ENCODE measurements at regions not wholly inside any gene's neighbourhood (a gene's known extent, or its start where the extent isn't known, plus 50 kb on each side); places are given as distances from the start of the nearest gene placed in this dataset.
A peak's percentile ranks its signal among the peaks of the same experiment; 100 is the strongest.
"Not testable (repeated sequence)": the region's sequence is repeated elsewhere in the genome, so short reads cannot be mapped to it uniquely, and the experiment has no call there.

DNA sequence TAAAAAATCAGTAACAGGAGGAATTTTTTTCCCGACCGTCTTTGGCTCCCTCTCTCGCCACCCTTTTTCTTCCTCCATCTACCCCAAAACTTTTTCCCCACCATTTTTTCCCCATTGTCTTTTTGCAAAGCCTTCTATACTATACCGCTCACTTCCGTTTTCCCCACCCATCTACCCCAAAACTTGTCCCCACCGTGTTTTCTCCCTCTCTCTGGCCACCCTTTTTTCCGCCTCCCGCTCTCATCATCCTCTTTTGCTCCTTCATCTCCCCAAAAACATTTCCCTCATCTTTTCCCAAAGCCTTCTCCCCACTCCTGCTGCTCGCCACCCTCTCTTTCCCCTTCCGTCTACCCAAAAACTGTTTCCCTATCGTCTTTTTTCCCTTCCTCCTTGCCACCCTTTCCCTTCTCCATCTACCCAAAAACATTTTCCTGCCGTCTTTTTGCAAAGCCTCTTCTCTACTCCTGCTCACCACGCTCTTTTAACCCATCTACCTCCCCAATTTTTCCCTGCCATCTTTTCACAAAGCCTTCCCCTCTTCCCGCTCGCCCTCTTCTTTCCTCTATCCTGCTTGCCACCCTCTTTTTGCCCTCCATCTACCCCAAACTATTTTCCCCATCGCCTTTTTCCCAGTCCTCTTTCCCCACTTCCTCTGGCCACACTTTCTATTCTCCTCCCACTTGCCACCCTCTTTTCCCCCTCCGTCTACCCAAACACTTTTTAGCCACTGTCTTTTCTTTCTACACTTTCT, 109.4 kb upstream of the TPTE start:
- H3K4me3 ChIP-seq; H3K9me3 ChIP-seq; H3K36me3 ChIP-seq; H3K27ac ChIP-seq; H3K27me3 ChIP-seq; DNase-seq (ENCODE audit: low spot score); H3K4me1 ChIP-seq: not testable (repeated sequence)

DNA sequence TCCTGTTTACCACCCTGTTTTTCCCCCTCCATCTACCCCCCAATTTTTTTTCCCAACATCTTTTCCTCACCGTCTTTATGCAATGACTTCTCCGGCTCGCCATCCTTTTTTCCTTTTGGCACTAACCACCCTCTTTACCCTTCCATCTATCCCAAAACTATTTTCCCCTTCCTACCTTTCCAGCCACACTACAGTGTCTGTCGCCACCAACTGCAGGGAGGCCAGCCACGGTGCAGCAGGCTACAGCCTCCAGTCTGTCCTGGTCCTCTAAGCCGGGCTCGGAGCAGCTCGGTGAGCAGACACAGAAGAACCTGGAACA, 108.5 kb upstream of the TPTE start:
- not testable (repeated sequence) for H3K27ac ChIP-seq; DNase-seq (ENCODE audit: low spot score)

DNA sequence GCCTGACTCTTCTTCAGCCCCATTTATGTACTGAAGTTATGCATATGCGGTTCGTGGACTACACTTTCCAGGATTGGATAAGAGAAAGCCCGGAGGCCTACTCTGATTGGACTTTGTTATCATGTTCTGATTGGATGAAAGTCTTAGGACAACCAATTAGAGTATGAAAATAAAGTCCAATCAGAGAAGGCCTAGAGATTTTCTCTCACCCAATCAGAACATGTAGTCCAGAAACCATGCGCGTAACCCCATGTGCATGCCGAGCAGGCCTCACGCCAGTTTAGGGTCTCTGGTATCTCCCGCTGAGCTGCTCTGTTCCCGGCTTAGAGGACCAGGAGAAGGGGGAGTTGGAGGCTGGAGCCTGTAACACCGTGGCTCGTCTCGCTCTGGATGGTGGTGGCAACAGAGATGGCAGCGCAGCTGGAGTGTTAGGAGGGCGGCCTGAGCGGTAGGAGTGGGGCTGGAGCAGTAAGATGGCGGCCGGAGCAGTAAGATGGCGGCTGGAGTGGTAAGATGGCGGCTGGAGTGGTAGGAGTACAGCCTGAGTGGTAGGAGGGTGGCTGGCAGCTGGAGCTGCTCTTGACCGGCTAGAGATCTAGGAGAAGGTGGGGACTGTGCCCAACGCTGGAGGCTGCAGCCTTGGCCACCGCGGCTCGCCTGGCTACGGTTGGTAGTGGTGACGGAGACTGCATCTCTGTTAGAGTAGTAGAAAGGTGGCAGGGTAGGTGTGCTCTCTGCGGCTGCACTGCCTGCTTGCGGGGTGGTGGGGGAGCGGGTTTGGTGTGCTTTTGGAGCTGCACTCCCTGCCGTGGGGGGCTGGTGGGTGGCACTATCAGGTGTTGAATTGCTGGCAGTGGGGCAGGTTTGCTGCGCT, 107.9 kb upstream of the TPTE start:
- not testable (repeated sequence) for H3K36me3 ChIP-seq; H3K4me3 ChIP-seq; H3K27ac ChIP-seq; H3K9me3 ChIP-seq; DNase-seq (ENCODE audit: low spot score); H3K4me1 ChIP-seq; H3K27me3 ChIP-seq

More for the DNA sequence above, 108.5 kb upstream of the TPTE start:
- not testable (repeated sequence) for H3K4me3 ChIP-seq, H3K9me3 ChIP-seq, H3K36me3 ChIP-seq, H3K4me1 ChIP-seq, H3K27me3 ChIP-seq

DNA sequence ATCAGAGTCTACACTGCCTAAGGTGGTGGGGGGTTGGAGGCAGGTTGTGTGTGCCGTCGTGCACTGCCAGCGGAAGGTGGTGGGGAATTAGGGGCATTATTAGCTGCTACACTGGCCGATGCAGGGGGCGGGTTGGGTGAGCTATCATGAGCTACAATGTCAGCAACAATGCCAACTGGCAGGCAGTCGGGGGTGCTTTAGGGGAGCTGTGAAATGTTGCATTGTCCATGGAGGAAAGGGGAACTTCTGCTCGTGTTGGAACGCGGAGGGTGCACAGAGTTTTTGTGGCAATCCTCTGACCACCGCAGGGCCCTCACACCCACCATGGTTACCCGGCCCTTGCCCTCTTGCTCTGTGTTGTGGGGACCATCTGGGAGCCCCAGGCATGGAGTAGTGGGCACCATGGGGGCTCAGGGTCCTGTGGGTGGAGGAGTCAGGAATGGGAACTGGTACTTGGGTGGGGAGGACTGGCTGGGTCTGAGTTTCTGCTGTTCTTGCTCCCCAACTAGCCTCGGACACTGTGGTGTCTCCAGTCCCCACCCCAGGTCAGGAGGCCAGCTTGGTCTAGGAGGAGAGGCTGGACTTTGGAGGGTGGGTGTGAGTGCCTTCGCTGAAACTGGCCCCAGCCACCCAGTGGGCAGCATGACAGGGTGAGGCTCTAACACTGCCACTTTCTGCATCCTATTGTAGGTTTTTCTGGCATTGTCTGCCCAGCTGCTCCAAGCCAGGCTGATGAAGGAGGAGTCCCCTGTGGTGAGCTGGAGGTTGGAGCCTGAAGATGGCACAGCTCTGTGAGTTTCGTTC, 107.1 kb upstream of the TPTE start:
- not testable (repeated sequence) for H3K27ac ChIP-seq; DNase-seq (ENCODE audit: low spot score); H3K4me1 ChIP-seq; H3K36me3 ChIP-seq; H3K27me3 ChIP-seq; H3K4me3 ChIP-seq; H3K9me3 ChIP-seq

DNA sequence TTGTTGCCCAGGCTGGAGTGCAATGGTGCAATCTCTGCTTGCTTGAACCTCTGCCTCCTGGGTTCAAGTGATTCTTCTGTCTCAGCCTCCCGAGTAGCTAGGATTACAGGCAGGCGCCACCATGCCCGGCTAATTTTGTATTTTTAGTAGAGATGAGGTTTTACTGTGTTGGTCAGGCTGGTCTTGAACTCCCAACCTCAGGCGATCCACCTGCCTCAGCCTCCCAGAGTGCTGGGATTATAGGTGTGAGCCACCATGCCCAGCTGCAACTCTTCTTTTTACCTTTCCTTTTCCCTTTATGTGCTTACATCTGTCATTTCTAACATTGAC, 106.5 kb upstream of the TPTE start:
- not testable (repeated sequence) for H3K27me3 ChIP-seq; DNase-seq (ENCODE audit: low spot score); H3K4me3 ChIP-seq; H3K27ac ChIP-seq; H3K36me3 ChIP-seq; H3K9me3 ChIP-seq; H3K4me1 ChIP-seq

DNA sequence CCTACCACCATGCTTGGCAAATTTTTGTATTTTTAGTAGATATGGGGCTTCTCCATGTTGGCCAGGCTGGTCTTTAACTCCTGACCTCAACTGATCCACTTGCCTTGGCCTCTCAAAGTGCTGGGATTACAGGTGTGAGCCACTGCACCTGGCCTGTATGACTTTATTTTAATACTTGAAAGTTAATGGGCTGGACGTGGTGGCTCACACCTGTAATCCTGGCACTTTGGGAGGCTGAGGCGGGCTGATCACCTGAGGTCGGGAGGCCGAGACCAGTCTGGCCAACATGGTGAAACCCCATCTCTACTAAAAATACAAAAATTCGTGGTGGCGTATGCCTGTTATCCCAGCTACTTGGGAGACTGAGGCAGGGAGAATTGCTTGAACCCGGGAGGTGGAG, 105.9 kb upstream of the TPTE start:
- not testable (repeated sequence) for H3K4me1 ChIP-seq; H3K4me3 ChIP-seq; H3K27ac ChIP-seq; DNase-seq (ENCODE audit: low spot score); H3K9me3 ChIP-seq; H3K27me3 ChIP-seq; H3K36me3 ChIP-seq

DNA sequence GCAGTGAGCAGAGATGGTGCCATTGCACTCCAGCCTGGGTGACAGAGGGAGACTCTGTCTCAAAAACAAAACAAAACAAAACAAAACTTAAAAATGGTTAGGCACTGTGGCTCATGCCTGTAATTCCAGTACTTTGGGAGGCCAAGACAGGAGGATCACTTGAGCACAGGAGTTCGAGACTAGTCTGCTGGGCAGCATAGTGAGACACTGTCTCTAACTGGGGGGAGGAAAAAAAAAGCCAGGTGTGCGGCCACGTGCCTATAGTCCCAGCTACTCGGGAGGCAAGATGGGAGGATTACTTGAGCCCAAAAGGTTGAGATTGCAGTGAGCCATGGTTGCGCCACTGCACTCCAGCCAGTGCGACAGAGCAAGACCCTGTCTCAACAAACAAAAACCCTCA, 105.5 kb upstream of the TPTE start:
- H3K9me3 ChIP-seq: not testable (repeated sequence)

DNA sequence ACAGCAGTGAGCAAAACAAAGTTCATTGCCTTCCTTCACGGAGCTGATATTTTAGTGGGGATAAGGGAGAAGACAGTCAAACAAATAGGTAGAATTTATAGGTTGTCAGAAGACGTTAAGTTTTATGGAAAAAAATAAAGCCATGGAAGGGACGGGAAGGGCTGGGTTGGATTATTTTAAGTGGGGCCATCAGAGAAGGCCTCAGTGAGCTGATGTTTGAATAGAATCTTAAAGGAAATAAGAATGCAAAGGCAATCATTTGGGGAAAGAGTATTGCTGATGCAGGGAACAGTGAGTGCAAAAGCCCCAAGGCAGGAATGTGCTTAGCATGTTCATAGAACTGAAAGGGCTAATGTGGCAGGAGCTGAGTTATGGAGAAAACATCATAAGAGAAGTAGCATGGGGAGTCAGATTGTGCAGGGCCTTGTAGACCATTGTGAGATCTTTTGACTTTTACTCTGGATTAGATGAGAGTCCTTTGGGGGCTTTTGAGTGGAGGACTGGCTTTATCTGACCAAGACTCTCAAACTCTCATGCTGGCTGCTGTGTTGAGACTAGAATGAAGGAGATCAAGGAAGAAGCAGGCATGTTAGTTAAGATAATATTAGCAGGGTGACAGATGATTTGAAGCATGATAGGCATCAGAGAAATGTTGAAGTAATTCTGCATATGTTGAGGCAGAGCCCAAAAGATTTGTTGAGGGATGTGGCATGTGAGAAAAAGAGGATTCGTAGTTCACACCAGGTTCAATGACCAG, 104.5 kb upstream of the TPTE start:
- not testable (repeated sequence) for H3K4me1 ChIP-seq; DNase-seq (ENCODE audit: low spot score); H3K4me3 ChIP-seq; H3K9me3 ChIP-seq; H3K36me3 ChIP-seq; H3K27me3 ChIP-seq; H3K27ac ChIP-seq

More for the DNA sequence above, 105.5 kb upstream of the TPTE start:
- DNase-seq (ENCODE audit: low spot score); H3K4me3 ChIP-seq; H3K27ac ChIP-seq; H3K27me3 ChIP-seq; H3K36me3 ChIP-seq; H3K4me1 ChIP-seq: not testable (repeated sequence)

DNA sequence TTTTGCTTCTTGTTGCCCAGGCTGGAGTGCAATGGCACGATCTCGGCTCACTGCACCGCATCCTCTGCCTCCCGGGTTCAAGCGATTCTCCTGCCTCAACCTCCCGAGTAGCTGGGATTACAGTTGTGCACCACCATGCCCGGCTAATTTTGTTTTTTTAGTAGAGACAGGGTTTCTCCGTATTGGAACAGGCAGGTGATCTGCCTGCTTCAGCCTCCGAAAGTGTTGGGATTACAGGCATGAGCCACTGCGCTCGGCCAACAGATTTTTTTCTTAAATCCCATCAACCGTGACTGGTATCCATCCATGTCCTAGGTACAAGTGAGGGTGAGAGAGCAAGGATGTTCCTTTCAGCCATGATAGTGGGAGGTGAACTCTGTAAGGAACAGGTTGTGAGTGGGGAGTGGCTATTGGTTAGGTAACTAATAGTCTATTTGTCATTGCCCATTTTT, 103.8 kb upstream of the TPTE start:
- H3K36me3 ChIP-seq, H3K27me3 ChIP-seq, H3K4me1 ChIP-seq, H3K4me3 ChIP-seq, H3K27ac ChIP-seq, H3K9me3 ChIP-seq: not testable (repeated sequence)
- peak; percentile 78 for DNase-seq (ENCODE audit: low spot score)

DNA sequence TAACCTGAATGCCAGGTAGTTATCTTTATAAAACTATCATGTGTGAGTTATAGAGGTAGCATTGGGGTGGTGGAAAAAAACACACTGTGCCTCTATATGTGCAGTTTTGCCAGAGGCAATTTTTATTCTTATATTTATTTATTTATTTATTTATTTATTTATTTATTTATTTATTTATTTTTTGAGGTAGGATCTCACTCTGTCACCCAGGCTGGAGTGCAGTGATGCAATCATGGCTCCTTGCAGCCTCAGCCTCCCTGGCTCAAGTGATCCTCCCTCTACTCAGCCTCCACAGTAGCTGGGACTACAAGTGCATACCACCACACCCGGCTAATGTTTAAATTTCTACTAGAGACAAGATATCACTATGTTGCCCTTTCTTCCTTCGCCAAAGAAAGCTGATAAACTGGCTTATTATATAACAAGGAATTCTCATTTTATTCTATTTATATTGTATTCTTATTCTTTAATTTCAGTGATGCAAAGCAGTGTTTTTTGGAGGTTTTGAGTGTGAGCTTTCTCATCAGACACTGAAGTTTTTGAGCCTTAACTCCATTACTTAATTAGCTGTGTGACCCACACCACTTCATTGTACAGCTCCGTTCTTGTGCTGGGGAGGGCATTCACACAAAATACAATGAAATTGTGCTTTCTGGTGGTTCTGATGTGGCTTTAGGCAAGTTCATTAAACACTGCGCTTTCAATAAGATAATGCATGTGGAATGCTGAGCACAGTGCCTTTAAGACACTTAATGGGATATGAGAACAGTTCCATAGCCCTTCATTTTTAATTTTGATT, 102.9 kb upstream of the TPTE start:
- H3K27ac ChIP-seq, H3K9me3 ChIP-seq, H3K4me1 ChIP-seq, H3K36me3 ChIP-seq, H3K27me3 ChIP-seq, H3K4me3 ChIP-seq: not testable (repeated sequence)
- peak; percentile 77 for DNase-seq (ENCODE audit: low spot score)

DNA sequence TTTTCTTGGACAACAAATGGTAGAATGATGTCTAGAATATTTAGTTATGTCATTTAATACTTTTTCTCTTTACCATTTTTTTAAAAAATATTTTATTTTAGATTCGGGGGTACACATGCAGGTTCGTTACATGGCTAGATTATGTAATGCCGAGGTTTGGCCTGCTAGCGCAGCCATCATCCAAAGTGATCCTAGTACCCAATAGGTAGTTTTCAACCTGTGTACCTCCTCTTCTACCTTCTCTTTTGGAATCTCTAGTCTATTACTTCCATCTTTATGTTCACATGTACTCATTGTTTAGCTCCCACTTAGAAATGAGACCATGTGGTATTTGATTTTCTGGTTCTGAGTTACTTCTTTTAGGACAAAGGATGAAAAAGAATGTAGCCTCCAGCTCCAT, 100.2 kb upstream of the TPTE start:
- not testable (repeated sequence) for DNase-seq (ENCODE audit: low spot score); H3K4me3 ChIP-seq; H3K9me3 ChIP-seq; H3K27me3 ChIP-seq; H3K36me3 ChIP-seq; H3K27ac ChIP-seq; H3K4me1 ChIP-seq

DNA sequence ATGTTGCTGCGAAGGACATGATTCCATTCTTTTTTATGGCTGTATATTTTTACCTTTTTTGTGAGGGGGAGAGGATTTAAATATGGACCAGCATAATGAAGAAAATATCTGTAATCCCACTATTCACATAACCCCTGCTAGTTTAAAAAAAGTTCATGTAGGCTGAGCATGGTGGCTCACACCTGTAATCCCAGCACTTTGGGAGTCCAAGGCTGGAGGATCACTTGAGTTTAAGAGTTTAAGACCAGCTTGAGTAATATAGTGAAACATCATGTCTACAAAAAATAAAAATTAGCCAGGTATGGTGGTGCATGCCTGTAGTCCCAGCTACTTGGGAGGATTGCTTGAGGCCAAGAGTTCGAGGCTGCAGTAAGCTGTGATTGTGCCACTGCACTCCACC, 99.8 kb upstream of the TPTE start:
- not testable (repeated sequence) for H3K4me1 ChIP-seq; H3K36me3 ChIP-seq; H3K27me3 ChIP-seq; H3K4me3 ChIP-seq; DNase-seq (ENCODE audit: low spot score); H3K9me3 ChIP-seq; H3K27ac ChIP-seq

DNA sequence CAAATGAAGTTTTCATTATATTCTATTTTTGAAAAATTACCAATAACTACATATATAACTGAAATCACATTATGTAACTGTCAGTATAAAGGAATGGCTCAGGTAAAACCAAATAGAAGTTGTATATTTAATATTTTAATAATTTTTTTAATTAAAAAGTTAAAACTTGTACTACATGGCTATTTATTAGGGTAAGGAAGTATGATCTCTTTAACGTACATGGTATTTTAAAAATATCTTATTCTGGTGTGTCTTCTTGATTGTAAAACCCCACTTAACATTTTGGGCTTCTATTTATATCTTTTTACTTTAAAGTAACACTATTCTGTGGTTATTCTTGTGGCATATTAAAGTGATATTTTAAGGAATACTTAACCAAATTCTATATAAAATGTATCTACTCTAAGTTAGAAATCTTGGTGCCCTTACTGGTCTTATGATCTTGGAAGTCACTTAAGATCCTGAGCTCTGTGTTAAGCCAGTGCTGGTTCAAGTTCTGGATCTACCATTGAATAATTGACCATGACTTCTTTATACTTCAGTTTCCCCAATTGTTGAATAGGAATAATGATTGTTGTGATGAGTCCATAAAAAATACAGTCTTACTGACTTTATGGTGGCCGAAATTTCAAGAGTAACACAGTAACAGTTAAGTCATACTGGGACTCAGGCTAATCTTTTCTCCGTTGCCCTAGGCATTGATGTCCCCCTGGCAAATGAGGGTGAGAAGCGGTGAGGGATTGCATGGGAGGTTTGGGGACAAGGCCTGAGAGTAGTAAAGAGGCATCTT, 97.1 kb upstream of the TPTE start:
- DNase-seq (ENCODE audit: low spot score); H3K27ac ChIP-seq; H3K36me3 ChIP-seq; H3K4me1 ChIP-seq; H3K27me3 ChIP-seq; H3K4me3 ChIP-seq: not testable (repeated sequence)
- peaks cover 0 to 11% of the 10 kb centered on the region in 2 donors for H3K9me3 ChIP-seq
